SK-N-MC (cell line): ENCODE measurements at regions not wholly inside any gene's neighbourhood (a gene's known extent, or its start where the extent isn't known, plus 50 kb on each side); places are given as distances from the start of the nearest gene placed in this dataset.

ENCODE experiments used
- DNase-seq: peaks from one replicate; pipeline ENCODE4 v3.0.0-alpha.2; 2011; ENCODE audit warnings: low read depth, low spot score
- H3K27ac ChIP-seq: fragments of 200-600 bp; sonication (generic); 2 replicates; pipeline ENCODE4 v1.5.1; 2016; ENCODE audit warnings: mixed run types
- H3K36me3 ChIP-seq: fragments of 200-600 bp; sonication (generic); 2 replicates; pipeline ENCODE4 v1.6.1; 2017; ENCODE audit warnings: antibody characterized with exemption, low read length, mixed read lengths; ENCODE audit not compliant: insufficient read depth
- H3K4me3 ChIP-seq: fragments of 200-600 bp; sonication (generic); 2 replicates; pipeline ENCODE4 v1.5.1; 2016
- H3K9ac ChIP-seq: fragments of 200-600 bp; sonication (generic); 2 replicates; pipeline ENCODE4 v1.8.0; 2017; ENCODE audit warnings: mixed run types, mixed read lengths; ENCODE audit not compliant: insufficient read length
- H3K9me3 ChIP-seq: fragments of 200-600 bp; sonication (generic); 2 replicates; pipeline ENCODE4 v1.6.1; 2017; ENCODE audit warnings: low read depth, mild to moderate bottlenecking, antibody characterized with exemption, low read length, moderate library complexity, mixed read lengths
- EZH2 ChIP-seq: fragments of 200-600 bp; sonication (generic); IDR thresholded peaks from one replicate; pipeline ENCODE4 v1.6.1; 2017; ENCODE audit warnings: antibody characterized with exemption
- FOXP2 ChIP-seq: optimal IDR thresholded peaks from 2 replicates; pipeline ENCODE3; 2011; ENCODE audit warnings: mild to moderate bottlenecking, moderate library complexity; ENCODE audit not compliant: insufficient read depth; ENCODE audit errors: extremely low read length, control extremely low read depth
- POLR2AphosphoS5 ChIP-seq: IDR thresholded peaks from 2 replicates; pipeline ENCODE4 v1.6.1; 2012; ENCODE audit warnings: mild to moderate bottlenecking, low read depth, low read length, borderline replicate concordance

DNA sequence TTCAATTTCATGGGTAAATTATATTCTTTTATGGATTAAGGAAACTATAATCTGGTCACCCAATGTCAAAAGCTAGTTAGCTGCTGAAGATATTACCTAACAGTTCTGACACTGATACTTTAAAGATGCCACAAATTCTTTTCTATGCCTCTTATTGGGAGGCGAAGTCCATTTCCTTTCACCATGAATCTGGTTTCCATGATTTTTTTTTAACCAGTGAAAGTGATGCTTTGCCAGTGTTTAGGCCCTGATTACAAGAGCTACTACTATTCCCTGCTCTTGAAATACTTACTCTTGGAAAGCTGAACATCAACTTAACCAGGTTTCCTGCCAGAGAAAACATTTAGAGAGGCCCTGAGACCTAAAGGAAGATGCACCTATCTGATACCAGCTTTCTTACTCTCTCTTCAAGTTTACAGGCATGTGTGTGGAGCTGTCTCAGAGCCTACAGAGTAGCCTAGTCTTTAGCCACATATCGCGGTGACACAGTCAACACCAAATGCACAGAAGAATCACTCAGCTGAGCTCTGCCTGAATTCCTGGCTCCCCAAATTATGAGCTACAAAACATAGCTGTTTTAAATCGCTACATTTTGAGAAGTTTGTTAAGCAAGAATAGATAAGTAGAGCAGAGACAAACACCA lies 1280.8 kb downstream of the PCDH7 start:
- Histone ChIP-seq H3K4me3 (no peak overlapping the region), H3K9ac (no peak overlapping the region), H3K9me3 (no peaks in the 10 kb centered on the region), H3K36me3 (no peaks in the 10 kb centered on the region), H3K27ac (no peak overlapping the region)
- TF ChIP-seq EZH2: no peak
- no peak for TF ChIP-seq POLR2AphosphoS5
- no peak for TF ChIP-seq FOXP2
- no peak for DNase-seq

DNA sequence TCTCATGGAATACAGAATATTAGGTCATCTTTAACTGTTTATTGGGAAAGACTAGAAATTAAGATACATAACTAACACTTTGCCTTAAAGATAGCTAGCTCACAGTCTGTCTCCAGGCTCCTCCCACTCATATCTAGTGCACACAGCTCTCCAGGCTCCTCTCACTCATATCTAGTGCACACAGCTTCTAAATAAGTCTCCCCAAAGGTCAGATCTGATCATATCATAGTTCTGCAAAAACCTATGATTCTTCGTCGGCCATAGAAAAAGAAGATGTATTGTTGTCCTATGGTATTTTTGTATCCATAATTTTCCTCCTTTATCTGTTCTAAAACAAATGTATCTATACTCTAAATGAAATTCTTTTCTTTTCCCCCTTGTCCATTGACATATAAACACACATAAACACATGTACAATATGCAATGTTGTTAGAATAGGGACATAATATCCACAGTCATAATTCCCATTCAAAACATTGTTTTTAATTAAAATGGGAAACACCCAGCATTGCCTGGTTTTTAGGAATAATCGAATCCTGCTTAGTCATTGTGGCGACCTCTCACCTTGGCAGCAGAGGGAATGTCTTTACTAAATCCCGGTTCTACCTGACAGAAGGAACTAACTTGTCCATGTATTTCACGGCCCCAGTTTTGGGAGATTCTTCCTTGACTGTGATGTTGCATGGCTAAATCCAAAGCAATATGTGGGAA lies 1282.0 kb downstream of the PCDH7 start:
- no peak for DNase-seq

DNA sequence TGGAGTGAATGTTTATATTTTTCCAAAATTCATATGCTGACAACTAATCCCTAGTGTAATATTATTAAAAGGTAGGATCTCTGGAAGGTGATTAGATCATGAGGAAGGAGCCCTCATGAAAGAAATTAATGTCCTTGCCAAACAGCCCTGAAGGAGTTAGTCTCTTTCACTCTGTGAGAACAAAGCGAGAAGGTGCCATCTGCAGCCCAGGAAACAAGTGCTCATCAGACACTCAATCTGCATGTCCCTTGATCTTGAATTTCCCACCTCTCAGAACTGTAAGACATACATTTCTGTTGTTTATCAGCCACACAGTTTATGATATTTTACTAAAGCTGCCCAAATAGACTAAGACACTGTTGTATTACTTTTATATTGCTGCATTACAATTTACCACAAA lies 1283.4 kb downstream of the PCDH7 start:
- DNase-seq: no peak

More for the DNA sequence above, 1282.0 kb downstream of the PCDH7 start:
- Histone ChIP-seq H3K9me3 (no peaks in the 10 kb centered on the region), H3K9ac (no peak overlapping the region), H3K27ac (no peak overlapping the region), H3K36me3 (no peaks in the 10 kb centered on the region), H3K4me3 (no peak overlapping the region)
- no peak for TF ChIP-seq POLR2AphosphoS5
- no peak for TF ChIP-seq EZH2
- TF ChIP-seq FOXP2: no peak

GRCh38 chr4:32010221-32010620 lies 1290.1 kb downstream of the PCDH7 start:
- Histone ChIP-seq H3K27ac (no peak overlapping the region), H3K9me3 (no peaks in the 10 kb centered on the region), H3K36me3 (no peaks in the 10 kb centered on the region), H3K4me3 (no peak overlapping the region), H3K9ac (no peak overlapping the region)
- DNase-seq: no peak
- TF ChIP-seq EZH2 (no peak), POLR2AphosphoS5 (no peak), FOXP2 (no peak)

More for the DNA sequence above, 1283.4 kb downstream of the PCDH7 start:
- Histone ChIP-seq H3K9me3 (no peaks in the 10 kb centered on the region), H3K4me3 (no peak overlapping the region), H3K36me3 (no peaks in the 10 kb centered on the region), H3K27ac (no peak overlapping the region), H3K9ac (no peak overlapping the region)
- no peak for TF ChIP-seq FOXP2
- TF ChIP-seq POLR2AphosphoS5: no peak
- TF ChIP-seq EZH2: no peak

- TF ChIP-seq EZH2: no peak
- TF ChIP-seq FOXP2: no peak
- TF ChIP-seq POLR2AphosphoS5: no peak
- Histone ChIP-seq H3K9ac (no peak overlapping the region), H3K9me3 (no peaks in the 10 kb centered on the region), H3K4me3 (no peak overlapping the region), H3K36me3 (no peaks in the 10 kb centered on the region), H3K27ac (no peak overlapping the region)
- DNase-seq: no peak
Measured at GRCh38 chr4:32022071-32022470, 1301.9 kb downstream of the PCDH7 start.

GRCh38 chr4:32025851-32026459 lies 1305.8 kb downstream of the PCDH7 start:
- no peak for DNase-seq
- no peak overlapping the region for H3K27ac ChIP-seq

DNA sequence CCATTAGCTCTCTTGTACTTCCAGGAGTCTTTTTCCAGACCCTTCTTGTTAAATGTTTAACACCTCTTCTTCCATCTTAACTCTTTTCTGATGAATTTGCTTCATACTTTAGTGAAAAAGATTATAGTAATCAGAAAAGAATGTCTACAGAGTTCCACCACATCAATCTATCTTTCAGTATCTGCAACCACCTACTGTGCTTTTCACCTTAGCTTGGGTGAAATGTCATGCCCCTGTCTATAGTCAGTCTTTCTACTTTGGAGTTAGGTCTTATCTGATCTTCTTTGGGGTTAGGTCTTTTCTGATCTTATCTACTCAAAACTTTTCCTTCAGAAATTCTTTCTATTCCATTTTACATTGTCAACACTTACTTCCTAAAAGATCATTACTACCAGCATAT lies 1310.2 kb downstream of the PCDH7 start:
- no peak overlapping the region for H3K27ac ChIP-seq
- TF ChIP-seq POLR2AphosphoS5 (no peak), EZH2 (no peak), FOXP2 (no peak)
- H3K36me3 ChIP-seq: no peaks in the 10 kb centered on the region
- DNase-seq: no peak
- no peaks in the 10 kb centered on the region for H3K9me3 ChIP-seq
- H3K9ac ChIP-seq: no peak overlapping the region
- H3K4me3 ChIP-seq: no peak overlapping the region

More at GRCh38 chr4:32025851-32026459, 1305.8 kb downstream of the PCDH7 start:
- H3K9me3 ChIP-seq: no peaks in the 10 kb centered on the region
- H3K9ac ChIP-seq: no peak overlapping the region
- H3K36me3 ChIP-seq: no peaks in the 10 kb centered on the region
- no peak overlapping the region for H3K4me3 ChIP-seq
- TF ChIP-seq POLR2AphosphoS5: no peak
- TF ChIP-seq EZH2: no peak
- TF ChIP-seq FOXP2: no peak

GRCh38 chr4:32031026-32031425 lies 1310.9 kb downstream of the PCDH7 start:
- H3K4me3 ChIP-seq: no peak overlapping the region
- H3K9ac ChIP-seq: no peak overlapping the region
- no peak for DNase-seq
- no peaks in the 10 kb centered on the region for H3K36me3 ChIP-seq
- H3K9me3 ChIP-seq: no peaks in the 10 kb centered on the region
- no peak overlapping the region for H3K27ac ChIP-seq
- TF ChIP-seq EZH2 (no peak), POLR2AphosphoS5 (no peak), FOXP2 (no peak)

DNA sequence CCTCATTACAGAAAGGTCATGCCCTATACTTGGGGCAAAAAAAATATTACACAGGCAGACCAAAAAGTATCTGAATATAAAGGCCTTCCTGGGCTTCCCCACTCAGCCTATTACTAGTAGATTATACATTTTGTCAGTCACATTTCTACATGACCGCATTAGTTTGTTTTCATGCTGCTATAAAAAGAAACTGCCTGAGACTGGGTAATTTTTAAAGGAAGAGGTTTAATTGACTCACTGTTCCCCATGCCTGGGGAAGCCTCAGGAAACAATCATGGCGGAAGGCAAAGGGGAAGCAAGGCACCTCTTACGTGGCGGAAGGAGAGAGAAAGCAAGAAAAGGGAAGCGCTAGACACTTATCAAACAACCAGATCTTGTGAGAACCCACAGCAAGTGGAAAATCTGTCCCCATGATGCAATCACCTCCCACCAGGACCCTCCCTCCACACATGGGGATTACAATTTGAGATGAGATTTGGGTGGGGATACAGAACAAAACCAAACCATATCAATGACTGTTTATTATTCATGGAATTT lies 1312.0 kb downstream of the PCDH7 start:
- no peaks in the 10 kb centered on the region for H3K9me3 ChIP-seq
- H3K9ac ChIP-seq: no peak overlapping the region
- DNase-seq: no peak
- H3K27ac ChIP-seq: no peak overlapping the region
- H3K36me3 ChIP-seq: no peaks in the 10 kb centered on the region
- no peak overlapping the region for H3K4me3 ChIP-seq
- no peak for TF ChIP-seq FOXP2
- TF ChIP-seq POLR2AphosphoS5: no peak
- TF ChIP-seq EZH2: no peak
